Right hindlimb (tissue), 1 donor: ENCODE measurements at regions not wholly inside any gene's neighbourhood (a gene's known extent, or its start where the extent isn't known, plus 50 kb on each side); places are given as distances from the start of the nearest gene placed in this dataset.

Experiments used
- DNase-seq: peaks from one replicate; pipeline ENCODE4 v3.0.0-alpha.2; 2018

DNA sequence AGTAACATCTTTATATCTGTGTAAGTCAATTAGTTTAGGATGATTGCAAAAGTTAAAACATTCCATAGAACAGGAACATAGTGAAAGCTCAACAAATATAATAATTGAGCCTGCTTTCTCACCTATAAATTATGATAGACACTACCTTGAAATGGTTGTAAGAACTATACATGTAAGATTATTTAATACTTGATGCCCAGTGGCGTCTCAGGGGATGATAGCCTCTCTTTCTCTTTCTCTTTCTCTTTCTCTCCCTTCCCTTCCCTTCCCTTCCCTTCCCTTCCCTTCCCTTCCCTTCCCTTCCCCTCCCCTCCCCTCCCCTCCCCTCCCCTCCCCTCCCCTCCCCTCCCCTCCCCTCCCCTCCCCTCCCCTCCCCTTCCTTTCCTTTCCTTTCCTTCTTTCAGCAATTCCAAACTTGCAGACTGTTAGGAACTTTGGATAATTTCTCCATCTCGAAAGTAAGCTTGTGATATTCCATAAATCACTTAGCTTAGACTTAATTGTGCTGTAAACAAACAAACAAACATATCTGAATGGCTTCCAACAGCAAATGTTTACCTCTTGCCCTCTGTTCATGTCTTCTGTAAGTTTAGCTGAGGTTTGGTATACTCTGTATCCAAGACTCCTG lies 1102.7 kb downstream of the TSN start:
- no peak for DNase-seq

DNA sequence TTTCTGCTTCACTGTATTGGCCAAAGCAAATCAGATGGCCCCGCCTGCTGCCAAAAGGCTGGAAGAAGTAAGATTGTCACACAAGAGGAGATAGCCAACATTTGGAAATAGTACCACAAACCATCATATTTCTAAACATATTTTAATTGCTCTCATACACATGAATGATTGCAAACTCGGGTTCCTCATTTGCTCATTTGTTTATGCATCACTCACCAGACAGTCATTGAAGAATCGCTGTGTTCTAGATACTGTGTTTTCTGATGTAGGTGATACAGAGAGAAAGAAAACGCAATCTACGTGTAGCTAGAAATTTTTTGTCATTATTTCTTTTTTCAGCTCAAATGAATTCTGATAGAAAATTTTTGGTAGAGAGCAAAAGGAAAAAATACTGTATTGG lies 1103.4 kb downstream of the TSN start:
- no peak for DNase-seq

DNA sequence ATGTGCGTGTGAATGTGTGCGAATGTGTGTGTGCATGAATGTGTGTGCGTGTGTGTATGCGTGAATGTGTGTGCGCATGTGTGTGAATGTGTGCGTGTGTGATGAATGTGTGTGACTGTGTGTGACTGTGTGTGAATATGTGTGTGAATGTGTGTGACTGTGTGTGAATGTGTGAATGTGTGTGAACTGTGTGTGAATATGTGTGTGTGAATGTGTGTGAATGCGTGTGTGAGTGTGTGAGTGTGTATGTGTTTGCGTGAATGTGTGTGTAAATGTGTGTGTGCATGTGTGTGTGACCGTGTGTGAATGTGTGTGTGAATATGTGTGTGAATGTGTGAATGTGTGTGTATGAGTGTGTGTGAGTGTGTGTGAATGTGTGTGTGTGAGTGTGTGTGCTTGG lies 1103.8 kb downstream of the TSN start:
- DNase-seq = no peak

DNA sequence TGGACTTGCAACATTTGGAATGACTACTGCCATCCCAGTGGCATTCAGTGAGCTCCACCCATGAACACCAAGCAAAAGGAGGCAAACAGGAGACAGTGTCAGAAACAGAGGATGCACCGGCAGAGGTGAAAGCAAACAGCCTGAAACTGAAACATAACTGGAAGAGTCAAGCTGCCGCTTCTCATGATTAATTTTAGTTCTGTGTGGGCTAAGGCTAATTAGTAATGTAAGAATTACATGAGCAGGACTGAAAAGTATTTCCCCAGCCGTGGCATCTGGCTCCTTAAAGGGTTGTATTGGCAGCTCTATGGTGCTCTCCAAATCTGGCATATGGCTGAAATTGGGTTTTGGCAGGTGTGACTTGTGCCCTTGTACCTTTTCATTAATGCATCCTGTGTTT lies 1108.1 kb downstream of the TSN start:
- DNase-seq = no peak

DNA sequence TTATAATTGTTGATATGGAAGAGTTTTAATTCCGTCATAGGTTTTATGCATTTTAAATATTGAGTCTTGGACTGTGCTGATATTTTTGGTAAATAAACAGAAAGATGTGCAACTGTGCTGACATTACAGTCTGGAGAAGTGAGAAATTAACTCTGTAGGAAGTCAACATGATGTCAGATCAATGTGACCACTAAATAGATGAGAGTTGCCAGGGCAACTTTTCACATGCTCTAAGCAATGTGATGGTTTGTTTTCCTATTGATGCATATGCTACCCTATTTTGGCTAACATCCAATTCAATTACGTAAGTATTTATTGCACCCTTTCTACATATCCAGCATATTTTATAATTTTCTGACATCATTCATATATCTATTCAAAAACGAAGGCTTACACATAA lies 1109.3 kb downstream of the TSN start:
- no peak for DNase-seq

DNA sequence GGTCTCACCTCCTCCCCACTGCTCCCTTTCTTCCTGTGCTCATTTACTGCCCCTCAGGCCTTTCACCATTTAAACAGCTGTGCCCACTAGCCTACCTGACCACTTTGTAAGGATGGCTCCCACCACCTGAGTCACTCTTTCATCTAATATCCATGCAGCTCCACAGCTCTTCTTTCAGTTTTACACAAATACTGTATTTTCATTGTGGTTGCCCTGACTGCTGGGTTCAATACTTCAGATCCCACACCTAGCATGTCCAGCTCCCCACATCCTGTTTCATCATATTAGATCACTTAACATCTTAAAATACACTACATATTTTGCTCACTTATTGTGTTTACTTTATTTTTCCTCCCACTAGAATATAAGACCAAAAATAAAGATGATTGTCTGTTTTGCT lies 1110.6 kb downstream of the TSN start:
- DNase-seq = no peak

DNA sequence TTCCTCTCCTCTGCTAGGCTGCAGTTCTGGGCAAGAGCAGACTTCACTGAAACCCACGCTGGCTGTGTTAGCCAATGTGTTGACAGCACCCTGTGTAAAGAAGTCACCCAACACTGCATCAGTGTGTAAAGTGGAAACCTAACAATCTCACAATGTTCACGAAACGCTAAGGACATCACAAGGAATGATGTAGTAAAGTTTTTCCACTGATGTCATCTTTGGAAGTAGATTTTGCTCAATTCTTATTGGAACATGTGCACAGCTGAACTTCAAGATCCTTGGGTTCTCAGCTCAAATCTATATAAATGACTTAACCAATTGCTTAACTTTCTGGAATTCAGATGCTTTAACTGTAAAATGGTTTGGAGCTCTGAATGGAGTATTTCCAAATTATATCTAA lies 1112.5 kb downstream of the TSN start:
- DNase-seq = no peak

DNA sequence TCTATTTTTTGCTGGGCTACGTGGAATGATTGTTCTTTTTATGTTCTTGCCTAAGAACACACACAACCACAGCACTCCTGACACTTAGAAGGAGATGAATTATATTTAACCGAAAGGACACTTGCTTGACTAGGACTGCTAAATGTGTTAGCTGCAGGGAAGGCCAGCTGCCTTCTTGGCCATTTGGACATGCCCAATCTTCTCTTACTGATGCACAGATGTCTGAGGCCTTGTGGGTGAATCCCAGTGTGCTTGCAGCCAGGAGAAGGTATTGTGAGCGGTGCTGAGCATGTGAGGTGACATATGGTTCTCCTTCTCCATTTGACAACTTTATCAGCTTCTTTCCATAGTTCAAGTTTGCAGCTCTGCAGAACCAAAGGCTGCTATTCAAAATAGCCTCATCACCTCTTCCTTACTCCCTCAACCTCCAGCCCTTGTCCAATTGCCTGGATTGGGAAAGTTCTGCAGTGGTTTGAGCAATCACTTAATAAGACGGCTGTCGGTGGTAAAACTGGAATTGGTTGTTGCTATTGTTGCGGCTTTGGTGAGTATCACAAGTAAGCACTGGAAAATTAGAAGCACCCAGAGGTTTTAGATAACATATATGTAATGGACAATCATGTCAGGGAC lies 1113.3 kb downstream of the TSN start:
- no peak for DNase-seq

DNA sequence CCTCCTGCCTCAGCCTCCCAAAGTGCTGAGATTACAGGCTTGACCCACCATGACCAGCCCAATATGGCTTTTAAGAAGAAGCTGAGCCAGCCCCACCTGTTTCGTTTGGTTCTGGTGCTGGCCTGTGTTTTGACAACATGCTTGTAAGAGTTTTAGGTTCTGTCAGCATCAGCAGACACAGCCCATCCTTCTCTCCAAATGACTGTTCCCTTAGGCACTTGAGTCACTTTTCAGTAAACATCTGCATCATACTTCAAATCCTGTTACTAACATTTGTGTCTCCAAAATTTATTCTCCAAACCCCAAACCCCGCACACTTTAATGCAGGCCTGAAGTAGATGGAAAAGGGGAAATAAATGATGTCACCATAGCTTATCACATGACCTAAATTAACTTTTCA lies 1118.5 kb downstream of the TSN start:
- no peak for DNase-seq

DNA sequence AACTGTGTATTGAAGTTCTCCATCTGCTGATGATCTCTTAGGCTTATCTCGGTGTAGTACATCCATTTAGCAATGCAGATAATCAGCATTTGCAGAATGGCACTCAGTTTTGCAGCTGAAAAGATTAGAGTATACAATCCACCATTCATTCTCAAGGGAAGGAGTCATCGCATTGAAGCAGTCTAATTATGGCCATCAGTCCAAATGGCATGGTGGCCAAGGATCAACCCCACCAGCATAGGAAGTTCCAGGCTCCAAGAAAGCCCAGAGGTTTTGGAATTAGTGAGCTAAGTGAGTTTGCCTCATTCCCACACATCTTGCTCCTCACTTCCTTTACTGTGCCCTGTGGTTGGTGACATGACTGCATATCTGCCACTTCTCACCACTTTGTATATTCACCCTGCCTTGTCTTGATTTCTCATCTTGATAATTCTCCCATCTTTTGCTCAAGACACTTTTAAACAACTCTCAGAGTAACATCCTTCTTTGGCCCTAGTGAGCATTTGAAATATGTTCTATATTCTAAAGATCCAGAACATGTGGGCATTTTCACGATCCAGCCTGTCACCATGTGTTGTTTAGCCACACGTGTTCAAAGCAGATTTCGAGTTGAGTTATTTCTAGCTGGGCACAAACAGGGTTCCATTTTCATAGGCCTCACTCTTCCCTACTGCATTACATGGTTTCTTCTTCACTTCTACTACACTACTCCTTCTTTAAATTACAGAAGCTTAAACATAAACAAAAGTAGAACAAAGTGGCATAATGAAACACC lies 1119.8 kb downstream of the TSN start:
- DNase-seq = no peak

DNA sequence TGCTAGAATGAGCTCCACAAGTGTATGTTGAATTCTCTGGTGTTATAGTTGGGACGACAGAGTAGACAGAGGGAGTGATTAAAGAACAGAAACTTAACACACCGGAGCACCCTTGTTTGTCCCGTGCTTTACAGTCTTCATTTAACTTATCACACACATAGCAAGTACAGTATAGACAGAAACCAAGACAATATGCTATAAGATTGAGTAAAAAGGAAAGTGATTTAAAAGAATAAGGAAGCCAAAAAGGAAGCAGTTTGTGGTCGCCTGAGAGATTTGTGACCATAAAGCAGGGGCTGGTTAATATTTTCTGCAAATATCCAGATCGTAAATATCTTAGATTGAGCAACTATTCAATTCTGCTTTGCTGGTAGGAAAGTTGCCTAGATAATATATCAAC lies 1128.4 kb downstream of the TSN start:
- DNase-seq = no peak

DNA sequence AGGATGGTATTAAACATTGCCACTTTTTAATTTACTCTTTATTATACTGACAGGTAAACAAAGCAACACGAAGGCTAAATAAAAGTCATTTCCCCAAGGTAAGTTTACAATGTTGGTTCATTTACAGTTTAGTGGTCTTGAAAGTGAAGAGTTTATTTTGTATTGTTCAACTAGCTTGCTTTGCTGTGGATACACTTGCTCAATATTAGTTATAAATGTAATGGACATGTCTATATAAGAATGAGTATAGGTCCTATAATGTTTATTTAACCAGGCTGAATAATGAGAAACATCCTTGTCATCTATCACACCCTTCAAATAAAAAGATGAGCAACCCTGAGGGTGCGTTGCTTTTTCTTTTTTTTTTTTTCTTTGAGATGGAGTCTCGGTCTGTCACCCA lies 1129.4 kb downstream of the TSN start:
- no peak for DNase-seq

DNA sequence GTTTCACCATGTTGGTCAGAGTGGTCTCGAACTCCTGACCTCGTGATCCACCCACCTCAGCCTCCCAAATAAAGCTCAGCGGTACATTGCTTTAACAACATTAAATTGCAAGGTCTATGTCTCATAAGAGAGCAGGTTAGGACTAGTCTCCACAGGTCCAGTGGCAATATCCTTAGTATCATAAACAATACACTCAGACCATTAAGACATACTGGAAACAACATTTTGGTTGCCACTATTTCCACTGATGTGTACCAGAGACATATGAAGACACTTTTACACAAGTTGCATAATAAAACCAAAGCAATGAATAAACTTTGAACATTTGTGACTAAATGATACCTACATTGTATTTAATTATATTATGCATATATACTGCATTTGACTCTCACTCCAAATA lies 1130.0 kb downstream of the TSN start:
- no peak for DNase-seq

DNA sequence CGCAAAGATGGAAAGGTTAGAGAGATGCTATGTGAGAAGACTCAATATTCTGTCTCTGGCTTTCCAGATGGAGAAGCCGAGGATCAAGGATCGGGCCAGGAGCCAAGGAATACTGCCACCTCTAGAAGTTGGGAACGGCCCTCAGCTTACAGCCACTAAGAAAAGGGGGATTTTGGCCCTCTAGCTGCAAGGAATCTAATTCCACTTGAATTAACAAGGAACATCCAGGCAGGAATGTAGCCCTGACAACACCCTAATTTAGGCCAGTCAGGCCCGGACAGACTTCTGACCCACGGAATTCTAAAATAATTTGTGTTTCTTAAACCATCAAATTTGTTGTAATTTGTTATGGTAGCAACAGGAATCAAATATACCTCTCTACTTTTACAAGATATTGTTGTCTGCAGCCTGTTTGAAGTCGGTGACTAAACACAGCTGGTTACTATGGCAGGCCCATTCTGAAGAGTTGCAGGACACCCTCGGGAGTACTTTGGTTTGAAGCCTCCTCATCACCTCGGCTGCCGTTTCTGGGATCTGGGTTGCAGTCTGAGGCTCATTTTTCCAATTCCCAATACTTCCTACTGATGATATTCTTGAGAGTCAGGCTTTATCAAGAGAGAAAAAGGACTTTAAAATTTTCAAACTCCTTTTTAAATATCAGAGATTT lies 1131.2 kb downstream of the TSN start:
- DNase-seq = peak; percentile 21

DNA sequence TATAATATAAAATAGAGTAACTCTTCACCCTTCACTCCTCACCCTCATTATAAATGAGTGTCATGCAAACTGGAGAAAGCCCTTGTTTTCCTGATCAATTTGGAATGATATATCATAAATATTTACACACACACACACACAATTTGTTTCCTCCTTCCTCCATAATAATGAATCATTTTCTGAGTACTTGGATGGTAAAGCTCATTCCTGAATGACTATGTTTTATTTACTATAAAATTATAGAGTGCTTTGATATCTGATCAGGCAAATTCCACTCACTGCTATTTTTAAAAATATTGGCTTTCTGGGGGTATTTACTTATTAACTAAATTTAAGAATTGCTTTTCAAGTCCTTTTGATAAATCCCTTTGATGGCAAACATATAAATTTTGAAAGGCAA lies 1125.5 kb upstream of the CNTNAP5 start:
- no peak for DNase-seq

DNA sequence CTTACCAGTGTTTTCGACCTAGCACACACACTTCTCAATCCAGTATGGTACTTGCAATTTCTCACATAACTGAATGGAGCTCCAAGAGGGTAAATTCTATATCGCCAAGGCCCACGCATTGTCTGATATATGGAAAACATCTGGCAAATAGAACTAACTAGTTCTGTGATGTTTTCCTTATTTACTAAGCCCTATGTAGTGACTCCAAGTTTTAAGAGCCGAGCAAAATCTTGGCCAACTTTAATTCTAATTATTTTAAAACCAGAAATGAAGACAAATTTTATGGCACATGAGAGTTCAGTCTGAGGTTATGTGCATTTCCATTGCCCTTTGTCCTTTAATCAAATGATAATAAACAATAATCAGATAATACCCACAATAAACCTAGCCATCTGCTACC lies 1119.7 kb upstream of the CNTNAP5 start:
- DNase-seq = no peak

DNA sequence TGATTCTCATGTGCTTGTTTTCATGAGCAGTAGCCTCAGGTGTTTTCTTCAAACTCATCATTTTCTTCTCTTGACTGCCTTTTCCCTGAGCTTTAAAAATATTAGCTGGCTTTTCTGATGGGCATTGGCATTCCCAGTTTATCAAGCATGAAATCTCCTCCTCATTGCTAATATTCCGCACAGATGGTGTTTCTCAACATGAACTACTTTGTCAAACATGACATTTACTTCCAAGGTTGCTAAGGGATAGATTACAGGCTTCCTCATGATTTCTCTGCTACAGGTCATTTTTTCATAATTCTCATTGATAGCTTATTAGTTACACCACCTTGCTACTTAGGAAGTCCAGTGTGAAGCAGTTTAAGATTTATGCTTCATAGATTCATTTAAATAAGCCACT lies 1116.9 kb upstream of the CNTNAP5 start:
- no peak for DNase-seq

DNA sequence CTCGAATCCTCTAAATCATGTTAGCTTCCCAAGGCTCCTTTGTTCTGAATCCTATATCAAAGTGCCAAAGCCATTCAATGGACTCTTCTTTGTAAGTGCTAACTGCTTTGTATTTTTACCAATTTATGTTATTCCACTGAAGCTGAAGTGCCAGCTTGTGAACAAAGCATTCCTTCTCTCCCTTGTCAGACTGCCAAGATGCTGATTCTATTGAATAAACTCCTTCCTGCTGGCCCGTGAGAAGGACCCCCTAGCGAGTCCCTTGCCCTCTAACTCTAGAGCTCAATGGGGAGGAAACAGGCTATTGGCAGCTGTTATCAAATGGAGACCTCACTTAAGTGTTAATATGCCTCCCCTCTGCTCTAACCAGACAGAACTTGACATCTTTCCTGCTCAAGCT lies 1097.9 kb upstream of the CNTNAP5 start:
- DNase-seq = no peak

DNA sequence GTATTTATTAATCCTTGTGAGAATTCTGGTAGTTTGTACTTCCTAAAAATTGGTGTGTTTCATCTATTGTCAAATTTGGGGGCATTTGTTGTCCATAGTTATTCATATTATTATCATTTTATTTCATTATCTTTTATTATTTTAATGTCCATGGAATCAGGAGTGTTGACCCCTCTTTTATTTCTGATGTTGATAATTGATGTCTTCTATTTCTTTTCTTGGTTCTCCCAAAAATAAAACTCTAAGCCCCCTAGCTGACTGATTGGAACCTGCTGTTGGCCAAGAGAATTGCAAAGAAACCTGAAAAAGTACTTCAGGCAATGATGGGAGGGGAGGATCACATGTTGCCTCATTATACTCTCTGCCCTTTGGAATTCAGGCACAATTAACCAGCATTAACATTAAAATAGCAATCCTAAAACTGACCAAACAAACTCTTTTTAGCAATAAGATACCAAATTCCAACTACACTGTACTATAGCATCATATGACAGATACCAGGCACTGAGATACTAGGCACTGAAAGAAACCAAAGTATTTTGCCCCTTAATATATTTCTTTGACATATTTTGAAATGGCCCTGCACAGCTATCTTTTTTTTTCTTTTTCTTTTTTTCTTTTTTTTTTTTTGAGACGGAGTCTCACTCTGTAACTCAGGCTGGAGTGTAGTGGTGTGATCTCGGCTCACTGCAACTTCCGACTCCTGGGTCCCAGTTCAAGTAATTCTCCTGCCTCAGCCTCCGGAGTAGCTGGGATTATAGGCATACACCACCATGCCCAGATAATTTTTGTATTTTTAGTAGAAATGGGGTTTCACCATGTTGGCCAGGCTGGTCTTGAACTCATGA lies 1097.2 kb upstream of the CNTNAP5 start:
- no peak for DNase-seq

DNA sequence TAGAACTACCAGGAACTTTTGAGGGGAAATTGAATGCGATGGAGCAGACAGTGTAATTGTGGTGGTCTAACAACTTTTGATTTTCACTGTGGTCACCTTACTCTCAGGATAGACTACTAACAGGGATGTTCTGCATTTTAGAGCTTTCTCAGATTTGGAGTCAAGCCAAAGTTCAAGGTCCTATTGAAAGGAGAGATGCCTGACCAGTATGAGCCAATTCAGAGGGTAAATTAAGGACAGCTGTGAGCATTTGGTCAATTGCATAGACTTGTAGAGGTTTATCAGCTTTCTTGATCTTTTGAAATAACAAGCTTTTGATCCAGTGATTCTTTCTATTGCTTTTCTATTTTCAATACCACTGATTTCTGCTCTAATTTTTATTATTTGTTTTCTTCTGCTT lies 1095.7 kb upstream of the CNTNAP5 start:
- DNase-seq = no peak

DNA sequence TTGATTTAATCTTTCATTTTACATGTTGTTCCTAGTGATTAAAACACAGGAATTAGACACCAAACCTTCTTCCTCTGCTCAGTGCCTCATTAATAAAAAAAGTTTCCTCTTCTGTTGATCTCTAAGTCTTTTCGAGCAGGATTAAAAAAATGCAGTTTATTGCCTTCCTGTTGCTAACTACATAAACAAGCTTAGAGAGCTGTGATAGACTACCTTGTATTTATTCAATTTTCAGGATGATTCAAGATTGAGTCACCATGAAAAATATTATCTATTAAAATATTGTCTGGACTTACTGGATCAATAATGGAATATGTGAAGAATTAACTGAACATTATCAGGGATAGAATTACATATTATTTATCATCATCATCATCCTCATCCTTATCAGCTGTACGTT lies 1089.6 kb upstream of the CNTNAP5 start:
- no peak for DNase-seq

DNA sequence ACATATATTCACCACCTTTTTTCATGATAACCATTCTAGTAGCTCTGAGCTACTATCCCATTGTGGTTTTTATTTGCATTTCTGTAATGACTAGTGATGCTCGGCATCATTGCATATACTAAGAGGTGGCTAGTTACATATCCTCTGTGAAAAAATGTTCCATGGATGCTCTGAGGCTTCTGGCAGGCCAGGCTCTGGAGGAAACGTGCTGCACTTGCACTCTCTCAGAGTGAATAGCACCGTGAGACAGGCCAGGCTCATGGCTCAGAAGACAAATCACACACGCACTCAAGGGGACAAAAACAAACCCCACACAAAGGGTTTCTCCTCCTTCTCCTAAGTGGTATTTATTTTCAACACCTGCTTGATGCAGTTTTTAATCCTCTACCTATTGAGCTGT lies 1085.3 kb upstream of the CNTNAP5 start:
- no peak for DNase-seq

DNA sequence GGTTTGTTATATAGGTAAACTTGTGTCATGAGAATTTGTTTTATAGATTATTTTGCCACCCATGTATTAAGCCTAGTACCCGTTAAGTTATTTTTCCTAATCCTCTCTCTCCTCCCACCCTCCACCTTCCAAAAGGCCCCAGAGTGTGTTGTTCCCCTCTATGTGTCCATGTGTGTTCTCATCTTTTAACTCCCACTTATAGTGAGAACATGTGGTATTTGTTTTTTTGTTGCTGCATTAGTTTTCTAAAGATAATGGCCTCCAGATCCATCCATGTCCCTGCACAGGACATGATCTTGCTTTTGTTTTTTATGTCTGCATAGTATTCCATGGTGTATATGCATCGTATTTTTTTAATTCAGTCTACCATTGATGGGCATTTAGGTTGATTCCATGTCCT lies 1075.6 kb upstream of the CNTNAP5 start:
- no peak for DNase-seq
